ENCODE measurements at regions not wholly inside any gene's neighbourhood (a gene's known extent, or its start where the extent isn't known, plus 50 kb on each side); places are given as distances from the start of the nearest gene placed in this dataset.

- H3K36me3 ChIP-seq (ENCODE audit: control insufficient read depth, insufficient read depth, low read length), result no peaks in the 10 kb centered on the region
Observed at GRCh38 chr10:120345186-120345585, 111.8 kb upstream of the PLPP4 start.

DNA sequence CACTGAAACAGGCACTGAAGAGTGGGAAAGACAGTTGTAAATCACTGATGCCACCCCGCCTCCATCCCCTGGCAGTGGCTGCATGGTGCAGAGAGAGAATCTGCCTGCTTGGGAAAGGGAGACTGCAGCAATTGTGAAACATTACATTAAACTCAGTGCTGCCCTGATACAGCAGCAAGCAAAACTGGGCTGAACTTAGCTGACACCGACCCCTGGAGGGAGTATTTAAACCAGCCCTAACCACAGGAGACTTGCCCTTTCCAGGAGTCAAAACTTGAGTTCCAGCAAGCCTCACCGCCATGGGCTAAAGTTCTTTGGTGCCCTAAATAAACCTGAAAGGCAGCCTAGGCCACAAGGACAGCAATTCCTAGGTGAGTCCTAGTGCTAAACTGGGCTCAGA lies 109.4 kb upstream of the PLPP4 start:
- TF ChIP-seq, protein P1, sequence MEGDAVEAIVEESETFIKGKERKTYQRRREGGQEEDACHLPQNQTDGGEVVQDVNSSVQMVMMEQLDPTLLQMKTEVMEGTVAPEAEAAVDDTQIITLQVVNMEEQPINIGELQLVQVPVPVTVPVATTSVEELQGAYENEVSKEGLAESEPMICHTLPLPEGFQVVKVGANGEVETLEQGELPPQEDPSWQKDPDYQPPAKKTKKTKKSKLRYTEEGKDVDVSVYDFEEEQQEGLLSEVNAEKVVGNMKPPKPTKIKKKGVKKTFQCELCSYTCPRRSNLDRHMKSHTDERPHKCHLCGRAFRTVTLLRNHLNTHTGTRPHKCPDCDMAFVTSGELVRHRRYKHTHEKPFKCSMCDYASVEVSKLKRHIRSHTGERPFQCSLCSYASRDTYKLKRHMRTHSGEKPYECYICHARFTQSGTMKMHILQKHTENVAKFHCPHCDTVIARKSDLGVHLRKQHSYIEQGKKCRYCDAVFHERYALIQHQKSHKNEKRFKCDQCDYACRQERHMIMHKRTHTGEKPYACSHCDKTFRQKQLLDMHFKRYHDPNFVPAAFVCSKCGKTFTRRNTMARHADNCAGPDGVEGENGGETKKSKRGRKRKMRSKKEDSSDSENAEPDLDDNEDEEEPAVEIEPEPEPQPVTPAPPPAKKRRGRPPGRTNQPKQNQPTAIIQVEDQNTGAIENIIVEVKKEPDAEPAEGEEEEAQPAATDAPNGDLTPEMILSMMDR (IDR thresholded peaks at IDR 0.05; ENCODE audit: insufficient read depth in 1 of 2, low read depth in 1 of 2, low read length in 1 of 2, severe bottlenecking in 1 of 2, unreplicated experiment in 1 of 2), result no peak
- H3K9me3 ChIP-seq, result no peaks in the 10 kb centered on the region
- H3K27me3 ChIP-seq (replicated peaks; ENCODE audit: control insufficient read depth, insufficient read depth, low read length), result no peaks in the 10 kb centered on the region
- CTCF ChIA-PET, result no interaction called here
- Mint-ChIP-seq H3K9me3 (ENCODE audit: unreplicated experiment) (no peaks in the 10 kb centered on the region), H3K4me3 (ENCODE audit: unreplicated experiment) (no peak overlapping the region), H3K27ac (ENCODE audit: unreplicated experiment) (no peak overlapping the region), H3K4me1 (ENCODE audit: low read depth, unreplicated experiment) (no peaks in the 10 kb centered on the region), H3K36me3 (ENCODE audit: insufficient read depth, unreplicated experiment) (no peaks in the 10 kb centered on the region), H3K27me3 (ENCODE audit: insufficient read depth, unreplicated experiment) (peaks cover 13% of the 10 kb centered on the region)
- H3K36me3 ChIP-seq (ENCODE audit: control insufficient read depth, insufficient read depth, low read length), result no peaks in the 10 kb centered on the region
- intact Hi-C loops (cut with micrococcal nuclease; ENCODE audit: unreplicated experiment), result no loop called here
- POLR2A ChIA-PET, result no interaction called here
- no peaks in the 10 kb centered on the region for H3K4me1 ChIP-seq
- no peak for DNase-seq
- no TSS peak for BruUV-seq (replicated peaks)
- no peak overlapping the region for H3K4me3 ChIP-seq (ENCODE audit: low read depth, low read length)

More at GRCh38 chr10:120345186-120345585, 111.8 kb upstream of the PLPP4 start:
- intact Hi-C loops (cut with micrococcal nuclease; ENCODE audit: unreplicated experiment), result no loop called here
- TF ChIP-seq, protein P1 (IDR thresholded peaks at IDR 0.05; ENCODE audit: insufficient read depth in 1 of 2, low read depth in 1 of 2, low read length in 1 of 2, severe bottlenecking in 1 of 2, unreplicated experiment in 1 of 2), result no peak
- Mint-ChIP-seq H3K36me3 (ENCODE audit: insufficient read depth, unreplicated experiment) (no peaks in the 10 kb centered on the region), H3K27ac (ENCODE audit: unreplicated experiment) (no peak overlapping the region), H3K9me3 (ENCODE audit: unreplicated experiment) (no peaks in the 10 kb centered on the region), H3K4me3 (ENCODE audit: unreplicated experiment) (no peak overlapping the region), H3K4me1 (ENCODE audit: low read depth, unreplicated experiment) (no peaks in the 10 kb centered on the region), H3K27me3 (ENCODE audit: insufficient read depth, unreplicated experiment) (peaks cover 20% of the 10 kb centered on the region)
- CTCF ChIA-PET, result interaction anchor here (1.2 kb wide), 1 partner anchor 8 kb away, joined by 3 read pairs; no protein-coding TSS in a partner anchor
- Histone ChIP-seq H3K9me3 (no peaks in the 10 kb centered on the region), H3K4me1 (no peaks in the 10 kb centered on the region), H3K27me3 (replicated peaks; ENCODE audit: control insufficient read depth, insufficient read depth, low read length) (no peaks in the 10 kb centered on the region), H3K4me3 (ENCODE audit: low read depth, low read length) (no peak overlapping the region)
- POLR2A ChIA-PET, result no interaction called here
- DNase-seq, result no peak
- no TSS peak for BruUV-seq (replicated peaks)

- TF ChIP-seq, protein P1 (IDR thresholded peaks at IDR 0.05; ENCODE audit: insufficient read depth in 1 of 2, low read depth in 1 of 2, low read length in 1 of 2, severe bottlenecking in 1 of 2, unreplicated experiment in 1 of 2), result no peak
- Histone ChIP-seq H3K4me3 (ENCODE audit: low read depth, low read length) (no peak overlapping the region), H3K27me3 (replicated peaks; ENCODE audit: control insufficient read depth, insufficient read depth, low read length) (no peaks in the 10 kb centered on the region), H3K36me3 (ENCODE audit: control insufficient read depth, insufficient read depth, low read length) (no peaks in the 10 kb centered on the region), H3K9me3 (no peaks in the 10 kb centered on the region), H3K4me1 (no peaks in the 10 kb centered on the region)
- intact Hi-C loops (cut with micrococcal nuclease; ENCODE audit: unreplicated experiment), result no loop called here
- no peak for DNase-seq
- CTCF ChIA-PET, result no interaction called here
- H3K4me1 Mint-ChIP-seq (ENCODE audit: low read depth, unreplicated experiment), result no peaks in the 10 kb centered on the region
- BruUV-seq (replicated peaks), result no TSS peak
- H3K36me3 Mint-ChIP-seq (ENCODE audit: insufficient read depth, unreplicated experiment), result no peaks in the 10 kb centered on the region
- no peaks in the 10 kb centered on the region for H3K9me3 Mint-ChIP-seq (ENCODE audit: unreplicated experiment)
- POLR2A ChIA-PET, result no interaction called here
- H3K27me3 Mint-ChIP-seq (ENCODE audit: insufficient read depth, unreplicated experiment), result peaks cover 9% of the 10 kb centered on the region
- no peak overlapping the region for H3K4me3 Mint-ChIP-seq (ENCODE audit: unreplicated experiment)
- H3K27ac Mint-ChIP-seq (ENCODE audit: unreplicated experiment), result no peak overlapping the region
Observed at GRCh38 chr10:120349069-120349468, 108.0 kb upstream of the PLPP4 start.

Measured in Caco-2 (cell line).